Peyer's patch (tissue), 4 donors: ENCODE measurements at regions not wholly inside any gene's neighbourhood (a gene's known extent, or its start where the extent isn't known, plus 50 kb on each side); places are given as distances from the start of the nearest gene placed in this dataset.

ENCODE experiments used
- DNase-seq, 3 donors: peaks; one replicate each; pipeline ENCODE4 v3.0.0-alpha.2; 2017 to 2019
- H3K27ac ChIP-seq, 4 donors: fragments of 200-600 bp; sonication (generic); one replicate each; pipeline ENCODE4 v1.5.1; 2016 to 2019
- H3K27me3 ChIP-seq, 2 donors: fragments of 200-600 bp; sonication (generic); one replicate each; pipeline ENCODE4 v1.5.1; 2019
- H3K36me3 ChIP-seq, 3 donors: fragments of 200-600 bp; sonication (generic); one replicate each; pipeline ENCODE4 v1.5.1; 2016 to 2019
- H3K4me1 ChIP-seq, 4 donors: fragments of 200-600 bp; sonication (generic); one replicate each; pipeline ENCODE4 v1.5.1; 2016 to 2019
- H3K4me3 ChIP-seq, 4 donors: fragments of 200-600 bp; sonication (generic); 1 replicate in 3 of 4; 2 replicates in 1 of 4; pipeline ENCODE4 v1.5.1; 2016 to 2019; ENCODE audit warnings: mild to moderate bottlenecking in 1 of 4
- H3K9me3 ChIP-seq, 4 donors: fragments of 200-600 bp; sonication (generic); one replicate each; pipeline ENCODE4 v1.5.1; 2016 to 2019; ENCODE audit warnings: mild to moderate bottlenecking in 1 of 4
- POLR2A ChIP-seq, 2 donors: fragments of 450-650 bp; IDR thresholded peaks; one replicate each; pipeline ENCODE4 v1.5.1; 2017; ENCODE audit warnings: antibody characterized with exemption in 2 of 2, mild to moderate bottlenecking in 2 of 2, moderate library complexity in 2 of 2
- TF ChIP-seq, protein P1 (sequence below), 6 experiments: fragments of 450-650 bp in 4 of 6; fragments of 200-600 bp in 2 of 6; sonication (generic) in 1 of 6; IDR thresholded peaks; one replicate each; pipeline ENCODE4 v1.5.1; 2017 to 2019; ENCODE audit warnings: antibody characterized with exemption in 6 of 6, mild to moderate bottlenecking in 3 of 6, moderate library complexity in 1 of 6

DNA sequence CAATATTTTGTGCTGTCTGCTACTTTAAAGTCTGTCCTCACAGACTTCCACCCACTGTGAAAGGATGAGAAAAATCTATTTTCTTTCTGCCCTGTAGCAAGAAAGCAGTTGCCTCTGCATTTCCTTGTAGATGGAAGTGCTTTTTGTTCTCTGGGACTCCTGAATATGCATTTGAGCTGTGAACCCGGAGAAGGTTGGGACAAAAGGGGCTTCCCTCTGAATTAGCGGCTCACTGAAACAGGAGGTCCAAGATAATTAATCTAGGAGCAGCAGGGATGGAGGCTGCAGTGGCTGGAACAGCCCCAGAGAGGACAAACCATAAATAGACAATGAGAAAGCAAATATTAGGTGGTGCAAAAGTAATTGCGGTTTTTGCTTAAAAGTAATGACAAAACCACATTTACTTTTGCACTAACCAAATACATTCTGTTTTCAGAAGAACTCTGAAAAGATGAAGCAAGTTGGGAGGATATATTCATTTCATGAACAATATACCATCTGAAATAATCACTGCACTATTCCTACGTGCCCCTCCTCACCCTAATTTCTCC is 143.4 kb upstream of the KBTBD8 start:
- no peaks in the 10 kb centered on the region for H3K9me3 ChIP-seq
- no peaks in the 10 kb centered on the region for H3K27me3 ChIP-seq
- no peaks in the 10 kb centered on the region for H3K36me3 ChIP-seq
- no peak overlapping the region for H3K4me3 ChIP-seq
- H3K4me1 ChIP-seq: no peaks in the 10 kb centered on the region
- DNase-seq: no peak
- H3K27ac ChIP-seq: no peak overlapping the region
- TF ChIP-seq, protein P1, sequence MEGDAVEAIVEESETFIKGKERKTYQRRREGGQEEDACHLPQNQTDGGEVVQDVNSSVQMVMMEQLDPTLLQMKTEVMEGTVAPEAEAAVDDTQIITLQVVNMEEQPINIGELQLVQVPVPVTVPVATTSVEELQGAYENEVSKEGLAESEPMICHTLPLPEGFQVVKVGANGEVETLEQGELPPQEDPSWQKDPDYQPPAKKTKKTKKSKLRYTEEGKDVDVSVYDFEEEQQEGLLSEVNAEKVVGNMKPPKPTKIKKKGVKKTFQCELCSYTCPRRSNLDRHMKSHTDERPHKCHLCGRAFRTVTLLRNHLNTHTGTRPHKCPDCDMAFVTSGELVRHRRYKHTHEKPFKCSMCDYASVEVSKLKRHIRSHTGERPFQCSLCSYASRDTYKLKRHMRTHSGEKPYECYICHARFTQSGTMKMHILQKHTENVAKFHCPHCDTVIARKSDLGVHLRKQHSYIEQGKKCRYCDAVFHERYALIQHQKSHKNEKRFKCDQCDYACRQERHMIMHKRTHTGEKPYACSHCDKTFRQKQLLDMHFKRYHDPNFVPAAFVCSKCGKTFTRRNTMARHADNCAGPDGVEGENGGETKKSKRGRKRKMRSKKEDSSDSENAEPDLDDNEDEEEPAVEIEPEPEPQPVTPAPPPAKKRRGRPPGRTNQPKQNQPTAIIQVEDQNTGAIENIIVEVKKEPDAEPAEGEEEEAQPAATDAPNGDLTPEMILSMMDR (IDR thresholded peaks at IDR 0.05): no peak
- no peak for TF ChIP-seq POLR2A (IDR thresholded peaks at IDR 0.05)

DNA sequence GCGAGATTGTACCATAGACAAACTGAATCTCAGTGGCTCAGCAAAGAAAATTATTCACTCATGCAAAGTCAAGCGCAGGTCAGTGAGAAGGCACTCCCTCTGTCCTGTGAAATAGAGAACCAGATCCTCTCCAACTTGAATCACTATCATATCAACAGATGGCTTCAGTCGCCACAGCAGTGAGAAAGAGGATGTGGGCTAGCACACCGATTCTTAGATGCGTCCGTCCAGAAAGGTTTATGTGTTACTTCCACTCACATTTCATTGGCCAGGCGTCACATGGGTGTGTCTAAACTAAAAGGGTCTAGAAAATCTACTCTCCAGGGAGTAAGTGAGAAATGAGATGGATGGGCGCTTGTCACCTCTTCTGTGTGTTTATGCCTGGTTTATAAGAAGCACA is 141.6 kb upstream of the KBTBD8 start:
- H3K9me3 ChIP-seq: no peaks in the 10 kb centered on the region
- TF ChIP-seq POLR2A (IDR thresholded peaks at IDR 0.05): no peak
- TF ChIP-seq, protein P1 (IDR thresholded peaks at IDR 0.05): no peak
- DNase-seq: no peak
- no peaks in the 10 kb centered on the region for H3K27me3 ChIP-seq
- H3K4me1 ChIP-seq: no peaks in the 10 kb centered on the region
- no peak overlapping the region for H3K27ac ChIP-seq
- no peak overlapping the region for H3K4me3 ChIP-seq
- no peaks in the 10 kb centered on the region for H3K36me3 ChIP-seq

DNA sequence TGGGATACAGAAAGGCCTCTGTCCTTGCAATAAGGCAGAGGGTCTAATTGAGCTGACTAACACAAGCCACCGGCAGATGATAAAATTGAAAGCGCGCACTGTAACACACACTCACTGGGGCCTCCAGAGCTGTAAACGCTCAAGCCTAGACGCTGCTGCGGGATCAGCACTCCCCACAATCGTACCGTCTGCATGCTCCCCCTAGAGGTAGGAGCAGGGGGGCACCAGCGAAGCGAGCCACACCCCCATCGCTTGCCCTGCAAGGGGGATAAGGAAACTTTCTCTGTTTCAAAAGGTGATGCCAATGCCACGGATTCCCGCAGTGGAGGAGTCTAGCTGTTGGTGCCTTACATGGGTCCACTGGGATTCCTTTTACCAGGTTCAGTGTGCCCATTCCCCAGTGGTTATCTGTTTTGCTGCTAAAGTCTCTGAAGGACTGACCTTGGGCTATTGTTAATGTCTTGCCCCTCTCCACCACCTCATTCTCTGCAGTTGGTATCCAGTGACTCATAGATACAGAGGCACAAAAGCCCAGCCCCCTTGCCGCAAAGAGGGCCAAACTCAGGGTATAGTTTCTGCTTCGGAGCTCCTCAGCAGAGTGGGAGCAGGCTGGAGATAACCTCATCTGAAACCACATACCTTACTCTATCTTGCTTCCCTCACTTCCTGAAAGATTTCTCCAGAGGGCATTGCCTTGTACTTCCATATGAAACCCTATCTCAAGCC is 139.3 kb upstream of the KBTBD8 start:
- no peak for DNase-seq
- H3K27me3 ChIP-seq: no peaks in the 10 kb centered on the region
- H3K4me1 ChIP-seq: no peaks in the 10 kb centered on the region
- H3K9me3 ChIP-seq: no peaks in the 10 kb centered on the region
- no peak for TF ChIP-seq POLR2A (IDR thresholded peaks at IDR 0.05)
- TF ChIP-seq, protein P1 (IDR thresholded peaks at IDR 0.05): no peak
- H3K36me3 ChIP-seq: no peaks in the 10 kb centered on the region
- no peak overlapping the region for H3K27ac ChIP-seq
- no peak overlapping the region for H3K4me3 ChIP-seq

DNA sequence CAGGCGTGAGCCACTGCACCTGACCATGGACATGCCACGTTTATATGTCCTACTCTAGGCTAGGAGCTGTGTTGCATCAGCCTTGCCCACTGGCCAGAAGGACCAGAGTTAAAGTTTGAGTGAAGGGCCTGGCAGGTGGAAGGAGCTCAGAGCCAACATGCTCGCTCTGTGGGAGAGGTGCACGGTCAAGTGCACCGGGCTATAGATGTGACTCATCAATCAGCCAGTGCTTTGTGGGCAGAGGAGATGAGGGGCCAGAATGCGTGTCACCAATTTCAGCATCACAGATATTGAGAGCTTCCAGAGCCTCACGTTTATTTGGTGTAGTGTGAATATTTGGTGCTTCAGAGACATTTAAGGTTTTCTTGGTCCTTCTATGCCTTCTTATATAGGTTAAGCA is 137.3 kb upstream of the KBTBD8 start:
- Histone ChIP-seq H3K4me1 (no peaks in the 10 kb centered on the region), H3K27me3 (no peaks in the 10 kb centered on the region), H3K36me3 (no peaks in the 10 kb centered on the region), H3K27ac (no peak overlapping the region), H3K4me3 (no peak overlapping the region), H3K9me3 (no peaks in the 10 kb centered on the region)
- no peak for DNase-seq
- no peak for TF ChIP-seq POLR2A (IDR thresholded peaks at IDR 0.05)
- TF ChIP-seq, protein P1 (IDR thresholded peaks at IDR 0.05): no peak

- TF ChIP-seq, protein P1 (IDR thresholded peaks at IDR 0.05): no peak
- no peak for TF ChIP-seq POLR2A (IDR thresholded peaks at IDR 0.05)
- Histone ChIP-seq H3K4me3 (no peak overlapping the region), H3K27me3 (no peaks in the 10 kb centered on the region), H3K4me1 (no peaks in the 10 kb centered on the region), H3K9me3 (no peaks in the 10 kb centered on the region), H3K36me3 (no peaks in the 10 kb centered on the region), H3K27ac (no peak overlapping the region)
- no peak for DNase-seq
These were observed 134.6 kb upstream of the KBTBD8 start for GRCh38 chr3:66863205-66864111.
